Naive B cell (primary cell): ENCODE measurements at regions not wholly inside any gene's neighbourhood (a gene's known extent, or its start where the extent isn't known, plus 50 kb on each side); places are given as distances from the start of the nearest gene placed in this dataset.

Source experiments
- ATAC-seq, 2 donors: fragments of 150-1000 bp; cut with Tn5 transposase; 2 replicates each; pipeline ENCODE4 v1.10.0; 2021; ENCODE audit warnings: low read depth in 2 of 2, mild to moderate bottlenecking in 2 of 2, moderate library complexity in 2 of 2
- DNase-seq: peaks from one replicate; pipeline ENCODE4 v3.0.0; 2022
- H3K27ac Mint-ChIP-seq, 6 donors: one replicate each; pipeline ENCODE4 v1.8.0; 2020 to 2022; ENCODE audit warnings: mild to moderate bottlenecking in 6 of 6, mixed read lengths in 6 of 6, moderate library complexity in 5 of 6, inconsistent platforms in 2 of 6
- H3K27me3 Mint-ChIP-seq, 3 donors: one replicate each; pipeline ENCODE4 v1.8.0; 2021 to 2022; ENCODE audit warnings: mixed read lengths in 3 of 3, mild to moderate bottlenecking in 1 of 3
- H3K36me3 Mint-ChIP-seq, 2 donors: one replicate each; pipeline ENCODE4 v1.8.0; 2020 to 2022; ENCODE audit warnings: mixed read lengths in 2 of 2, inconsistent platforms in 1 of 2, mild to moderate bottlenecking in 1 of 2
- H3K4me1 Mint-ChIP-seq, 3 donors: one replicate each; pipeline ENCODE4 v1.8.0; 2020 to 2022; ENCODE audit warnings: mixed read lengths in 3 of 3, inconsistent platforms in 1 of 3, mild to moderate bottlenecking in 1 of 3, moderate library complexity in 1 of 3
- H3K4me3 Mint-ChIP-seq, 8 donors: one replicate each; pipeline ENCODE4 v1.8.0; 2020 to 2022; ENCODE audit warnings: mild to moderate bottlenecking in 8 of 8, mixed read lengths in 8 of 8, moderate library complexity in 8 of 8, inconsistent platforms in 2 of 8
- H3K9me3 Mint-ChIP-seq, 7 donors: one replicate each; pipeline ENCODE4 v1.8.0; 2020 to 2022; ENCODE audit warnings: mixed read lengths in 7 of 7, mild to moderate bottlenecking in 5 of 7, inconsistent platforms in 2 of 7, moderate library complexity in 1 of 7

DNA sequence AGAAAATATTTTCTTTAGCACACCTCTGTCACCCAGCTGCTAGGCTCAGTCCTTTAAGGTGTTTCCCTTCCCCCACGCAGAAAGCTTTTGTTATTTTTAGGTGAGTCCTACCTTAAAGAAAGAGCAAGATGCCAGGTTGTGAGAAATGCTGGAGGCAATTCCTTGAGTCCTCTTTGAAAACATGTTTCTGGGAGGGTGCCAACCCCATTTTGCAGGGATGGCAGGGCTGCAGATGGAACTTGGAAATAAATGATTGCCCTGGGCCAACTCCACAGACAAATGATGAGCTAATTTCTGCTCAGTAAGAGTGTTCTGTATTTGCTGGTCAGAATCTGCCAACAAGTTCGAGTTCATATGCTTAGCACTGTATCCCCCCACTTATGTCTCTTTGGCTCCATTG lies 119.2 kb upstream of the RAB3GAP2 start:
- Mint-ChIP-seq H3K36me3 (no peaks in the 10 kb centered on the region), H3K4me1 (no peaks in the 10 kb centered on the region), H3K27me3 (peaks cover 20 to 37% (median 27%) of the 10 kb centered on the region in 3 donors), H3K4me3 (no peak overlapping the region), H3K27ac (no peak overlapping the region), H3K9me3 (no peaks in the 10 kb centered on the region)
- DNase-seq (no peak), ATAC-seq (no peak)

DNA sequence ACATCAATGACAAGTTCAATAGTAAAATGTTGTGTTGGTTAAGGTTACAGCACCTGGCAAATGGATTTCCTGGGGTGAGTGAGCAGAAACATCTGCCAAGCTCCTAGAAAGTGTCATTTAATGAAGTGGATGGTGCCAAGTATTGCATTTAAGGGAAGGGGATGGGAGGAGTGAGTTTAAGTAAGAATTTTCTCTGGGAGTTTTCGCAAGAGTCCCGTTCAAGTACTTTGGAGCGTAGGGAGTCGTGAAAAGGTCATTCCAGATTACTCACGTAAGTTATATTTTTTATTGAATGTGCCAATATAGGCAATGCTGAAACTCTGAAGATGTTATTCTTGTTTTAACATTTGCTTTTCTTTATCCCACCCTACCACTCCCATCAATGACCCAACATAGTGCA lies 117.4 kb upstream of the RAB3GAP2 start:
- Mint-ChIP-seq H3K36me3 (peaks cover 0 to 8% of the 10 kb centered on the region in 2 donors), H3K27me3 (peaks cover 20 to 29% (median 23%) of the 10 kb centered on the region in 3 donors), H3K4me3 (no peak overlapping the region), H3K9me3 (peaks cover 0 to 12% (median 8%) of the 10 kb centered on the region in 7 donors), H3K4me1 (no peaks in the 10 kb centered on the region), H3K27ac (no peak overlapping the region)
- DNase-seq, result no peak
- ATAC-seq, result no peak

DNA sequence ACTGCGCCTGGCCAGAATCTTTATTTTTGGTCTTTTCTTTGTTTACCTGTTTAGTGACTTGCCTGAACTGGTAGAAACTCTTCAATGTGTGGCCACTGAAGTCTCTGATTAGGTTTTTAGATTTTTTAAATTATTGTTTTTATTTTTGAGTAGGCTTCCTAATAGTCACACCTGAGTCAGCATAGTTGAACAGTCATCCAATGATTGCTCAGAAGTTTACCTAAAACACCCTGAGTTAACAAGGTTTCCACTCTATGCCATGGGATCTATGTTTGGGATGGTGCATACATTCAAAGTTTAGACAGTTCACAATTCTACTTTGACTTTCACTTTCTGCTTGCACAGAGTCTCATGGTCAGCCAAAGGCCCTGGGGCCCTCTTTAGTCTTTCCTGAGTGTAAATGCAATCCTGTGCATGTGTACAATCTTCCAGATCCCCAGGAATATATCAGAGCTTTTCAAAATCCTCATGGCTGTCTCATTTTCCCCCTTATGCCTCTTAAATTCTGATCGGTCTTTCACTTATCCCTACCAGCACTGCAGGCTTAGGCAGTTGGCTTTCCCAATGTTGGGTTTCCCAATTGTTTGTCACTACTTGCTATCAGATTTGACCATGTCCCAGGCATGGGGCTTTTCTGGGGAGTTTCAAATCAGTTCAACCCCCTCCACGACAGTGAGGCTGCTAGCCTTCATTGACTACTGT lies 114.4 kb upstream of the RAB3GAP2 start:
- peaks cover 14 to 25% (median 23%) of the 10 kb centered on the region in 3 donors for H3K27me3 Mint-ChIP-seq
- no peaks in the 10 kb centered on the region for H3K4me1 Mint-ChIP-seq
- peaks cover 0 to 8% of the 10 kb centered on the region in 2 donors for H3K36me3 Mint-ChIP-seq
- no peak overlapping the region for H3K4me3 Mint-ChIP-seq
- no peak overlapping the region for H3K27ac Mint-ChIP-seq
- ATAC-seq (no peak), DNase-seq (no peak)
- peaks cover 0 to 15% (median 8%) of the 10 kb centered on the region in 7 donors for H3K9me3 Mint-ChIP-seq

DNA sequence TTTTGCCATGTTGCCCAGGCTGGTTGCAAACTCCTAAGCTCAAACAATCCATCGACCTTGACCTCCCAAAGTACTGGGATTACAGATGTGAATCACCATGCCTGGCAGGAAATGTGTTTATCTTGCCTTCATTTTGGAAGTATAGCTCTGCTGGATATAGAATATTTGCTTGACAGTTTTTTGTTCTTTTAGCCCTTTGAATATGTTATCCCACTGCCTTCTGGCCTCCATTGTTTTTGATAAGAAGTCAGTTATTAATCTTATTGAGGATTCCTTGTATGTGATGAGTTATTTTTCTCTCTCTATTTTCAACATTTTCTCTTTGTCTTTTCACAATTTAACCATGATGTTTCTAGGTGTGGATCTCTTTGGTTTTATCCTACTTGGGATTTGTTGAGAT lies 112.9 kb upstream of the RAB3GAP2 start:
- no peaks in the 10 kb centered on the region for H3K4me1 Mint-ChIP-seq
- H3K9me3 Mint-ChIP-seq, result peaks cover 2 to 25% (median 12%) of the 10 kb centered on the region in 7 donors
- no peak for ATAC-seq
- DNase-seq, result no peak
- H3K27me3 Mint-ChIP-seq, result peaks cover 14 to 29% (median 24%) of the 10 kb centered on the region in 3 donors
- H3K27ac Mint-ChIP-seq, result no peak overlapping the region
- no peak overlapping the region for H3K4me3 Mint-ChIP-seq
- H3K36me3 Mint-ChIP-seq, result peaks cover 0 to 8% of the 10 kb centered on the region in 2 donors

DNA sequence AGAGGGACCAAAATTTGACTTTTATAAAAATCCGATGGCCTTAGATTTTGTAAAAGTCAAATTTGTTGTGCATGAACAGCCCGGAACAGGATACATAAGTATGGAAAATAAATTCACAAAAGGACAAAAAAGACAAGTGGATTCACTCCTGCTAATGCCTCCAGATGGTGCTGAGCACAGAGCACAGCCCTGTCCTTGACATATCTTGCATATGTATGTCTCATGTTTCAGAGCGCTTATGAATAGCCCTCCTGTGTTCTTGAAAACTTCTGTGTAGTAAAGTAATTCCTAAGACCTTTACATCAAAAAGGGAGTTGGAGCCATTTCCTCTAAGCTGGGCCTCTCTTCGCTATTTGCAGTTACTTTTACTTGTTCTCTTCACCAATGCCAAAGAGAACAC lies 110.7 kb upstream of the RAB3GAP2 start:
- Mint-ChIP-seq H3K4me1 (no peaks in the 10 kb centered on the region), H3K4me3 (no peak overlapping the region), H3K9me3 (peaks cover 5 to 29% (median 16%) of the 10 kb centered on the region in 7 donors), H3K36me3 (peaks cover 0 to 8% of the 10 kb centered on the region in 2 donors), H3K27me3 (peaks cover 6 to 21% (median 12%) of the 10 kb centered on the region in 3 donors), H3K27ac (no peak overlapping the region)
- DNase-seq (no peak), ATAC-seq (no peak)

DNA sequence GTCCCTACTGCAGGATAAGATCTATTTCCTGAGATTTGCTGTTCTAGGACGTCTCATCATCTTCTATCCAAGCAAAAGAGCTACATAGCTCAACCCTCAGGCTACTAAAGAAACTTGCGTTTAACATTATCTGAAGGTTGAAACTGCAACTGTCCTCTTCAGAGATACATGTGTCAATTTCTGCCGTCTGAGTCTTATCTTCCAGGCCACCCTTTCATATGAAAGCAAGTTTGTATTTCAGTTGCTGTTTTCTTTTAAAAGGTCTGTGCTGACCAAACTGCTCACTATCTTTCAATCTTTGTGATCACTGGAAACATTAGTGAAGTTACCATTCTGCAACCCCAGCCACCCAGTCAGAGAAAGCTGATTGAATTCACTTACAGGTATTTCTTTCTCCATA lies 108.6 kb upstream of the RAB3GAP2 start:
- H3K4me3 Mint-ChIP-seq, result no peak overlapping the region
- peaks cover 7 to 33% (median 15%) of the 10 kb centered on the region in 7 donors for H3K9me3 Mint-ChIP-seq
- no peaks in the 10 kb centered on the region for H3K4me1 Mint-ChIP-seq
- peaks cover 6 to 21% (median 12%) of the 10 kb centered on the region in 3 donors for H3K27me3 Mint-ChIP-seq
- ATAC-seq (no peak), DNase-seq (no peak)
- peaks cover 0 to 8% of the 10 kb centered on the region in 2 donors for H3K36me3 Mint-ChIP-seq
- no peak overlapping the region for H3K27ac Mint-ChIP-seq

DNA sequence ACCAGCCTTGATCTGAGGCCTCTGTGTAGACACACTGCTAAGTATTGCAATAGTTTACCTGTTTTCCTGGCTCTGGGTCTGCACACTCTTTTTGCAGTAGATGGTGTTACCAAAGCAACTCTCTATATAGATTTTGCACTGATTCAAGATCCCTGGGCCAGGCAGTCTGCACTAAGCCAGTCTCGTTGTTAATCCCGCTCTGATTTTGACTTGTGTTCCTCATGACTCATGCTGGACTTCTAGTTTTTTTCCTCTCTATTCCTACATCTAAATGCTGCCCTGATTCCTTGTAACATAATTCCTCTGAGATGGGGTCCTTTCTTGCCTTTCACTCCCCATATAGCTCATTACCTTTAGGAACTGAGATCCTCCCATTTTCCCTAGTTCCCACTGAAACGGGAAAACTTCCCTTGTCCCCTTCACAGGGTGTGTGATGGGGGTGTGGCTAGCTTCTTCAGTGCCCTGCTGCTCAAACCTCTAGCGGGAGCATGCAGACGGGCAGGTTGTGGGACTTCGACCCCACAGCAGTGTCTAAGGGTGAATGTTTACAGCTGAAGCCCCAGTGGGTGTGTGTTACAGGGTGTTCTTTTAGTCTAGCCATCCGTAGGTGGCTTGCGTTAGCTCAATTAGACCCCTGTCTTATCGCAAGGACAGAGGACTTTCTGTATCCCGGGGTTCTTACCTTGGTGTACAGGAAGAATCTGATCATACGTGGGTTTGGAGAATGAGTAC lies 106.5 kb upstream of the RAB3GAP2 start:
- Mint-ChIP-seq H3K36me3 (no peaks in the 10 kb centered on the region), H3K27ac (no peak overlapping the region), H3K27me3 (peaks cover 6 to 21% (median 16%) of the 10 kb centered on the region in 3 donors), H3K9me3 (peaks cover 3 to 24% (median 12%) of the 10 kb centered on the region in 7 donors), H3K4me1 (no peaks in the 10 kb centered on the region), H3K4me3 (no peak overlapping the region)
- ATAC-seq (no peak), DNase-seq (no peak)

DNA sequence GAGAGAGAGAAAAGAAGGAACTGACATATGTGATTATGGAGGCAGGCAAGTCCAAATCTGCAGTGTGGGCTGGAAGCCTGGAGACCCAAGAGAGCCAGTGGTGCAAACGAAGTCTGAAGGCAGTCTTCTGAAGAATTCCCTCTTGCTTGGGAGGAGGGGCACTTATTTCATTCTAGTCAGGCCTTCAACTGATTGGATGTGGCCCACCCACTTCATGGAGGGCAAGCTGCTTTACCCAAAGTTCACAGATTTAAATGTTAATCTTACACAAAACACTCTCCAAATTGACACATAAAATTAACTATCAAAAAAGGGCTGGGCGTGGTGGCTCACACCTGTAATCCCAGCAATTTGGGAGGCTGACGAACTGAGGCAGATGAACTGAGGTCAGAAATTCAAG lies 103.5 kb upstream of the RAB3GAP2 start:
- DNase-seq (no peak), ATAC-seq (no peak)
- Mint-ChIP-seq H3K9me3 (peaks cover 3 to 19% (median 12%) of the 10 kb centered on the region in 7 donors), H3K27ac (no peak overlapping the region), H3K4me3 (no peak overlapping the region), H3K27me3 (peaks cover 13 to 17% (median 14%) of the 10 kb centered on the region in 3 donors), H3K4me1 (no peaks in the 10 kb centered on the region), H3K36me3 (no peaks in the 10 kb centered on the region)

DNA sequence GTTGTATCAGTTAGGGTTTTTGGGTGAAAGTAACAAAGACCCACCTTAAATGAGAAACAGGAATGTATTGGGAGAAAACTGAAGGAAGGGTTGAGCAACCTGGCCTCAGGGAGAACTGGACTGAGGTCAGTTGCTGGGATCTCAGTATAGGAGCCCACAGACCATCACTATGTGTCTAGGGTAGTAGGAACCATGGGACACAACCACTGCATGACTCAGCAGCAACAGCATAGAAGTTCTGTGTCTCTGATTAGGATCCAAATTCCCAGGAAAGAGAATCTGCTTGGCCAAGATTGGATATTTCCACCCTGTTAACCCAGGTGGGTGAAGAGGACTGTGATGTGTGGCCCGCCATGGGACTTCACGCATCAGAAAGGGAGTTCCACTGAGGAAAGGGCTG lies 102.2 kb upstream of the RAB3GAP2 start:
- H3K4me1 Mint-ChIP-seq, result no peaks in the 10 kb centered on the region
- peaks cover 10 to 18% (median 14%) of the 10 kb centered on the region in 3 donors for H3K27me3 Mint-ChIP-seq
- no peak for DNase-seq
- no peak overlapping the region for H3K27ac Mint-ChIP-seq
- no peak overlapping the region for H3K4me3 Mint-ChIP-seq
- no peaks in the 10 kb centered on the region for H3K36me3 Mint-ChIP-seq
- ATAC-seq, result no peak
- H3K9me3 Mint-ChIP-seq, result peaks cover 0 to 11% (median 4%) of the 10 kb centered on the region in 7 donors

DNA sequence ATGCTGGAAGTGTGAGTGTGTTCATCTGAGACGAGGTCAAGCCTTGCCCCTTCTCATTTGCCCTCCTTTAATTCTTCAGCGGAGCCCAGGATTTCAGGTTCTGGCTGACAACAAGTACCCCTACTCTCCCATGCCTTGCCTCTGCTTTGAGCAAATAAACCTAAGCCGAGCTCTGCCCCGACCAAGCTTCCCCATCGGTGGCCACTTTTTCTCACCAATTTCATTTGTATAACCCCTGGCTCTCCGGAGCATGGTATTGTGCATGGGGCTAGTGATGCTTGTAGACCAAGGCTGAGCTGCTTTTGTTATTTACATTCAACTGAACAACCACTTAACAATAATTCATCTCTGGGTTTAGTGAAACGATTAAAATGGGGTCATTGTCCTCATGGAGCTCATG lies 100.2 kb upstream of the RAB3GAP2 start:
- Mint-ChIP-seq H3K9me3 (peaks cover 0 to 13% (median 4%) of the 10 kb centered on the region in 7 donors), H3K4me3 (no peak overlapping the region), H3K36me3 (no peaks in the 10 kb centered on the region), H3K27ac (no peak overlapping the region), H3K27me3 (peaks cover 10 to 15% (median 14%) of the 10 kb centered on the region in 3 donors), H3K4me1 (no peaks in the 10 kb centered on the region)
- DNase-seq, result no peak
- ATAC-seq, result no peak

DNA sequence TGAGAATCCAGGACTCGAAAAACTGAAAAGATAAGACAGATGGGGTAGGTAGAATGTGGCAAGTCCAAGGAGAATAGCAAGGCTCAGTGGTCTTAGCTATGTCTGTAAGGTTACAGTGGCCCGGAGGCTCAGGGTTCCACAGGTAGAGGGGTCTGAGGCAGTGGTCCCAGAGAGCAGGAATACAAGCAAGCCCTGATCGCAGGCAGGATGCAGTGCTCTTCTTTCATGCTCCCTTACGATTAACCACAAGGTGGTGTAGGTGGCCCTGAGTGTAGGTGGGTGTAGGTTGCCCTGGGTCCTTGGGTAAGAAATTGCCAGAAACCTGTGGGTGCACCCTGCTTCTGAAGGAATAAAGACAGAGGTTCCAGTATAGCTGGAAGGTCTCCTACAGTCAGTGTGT lies 99.1 kb upstream of the RAB3GAP2 start:
- ATAC-seq, result no peak
- peaks cover 0 to 20% (median 11%) of the 10 kb centered on the region in 7 donors for H3K9me3 Mint-ChIP-seq
- DNase-seq, result no peak
- H3K27ac Mint-ChIP-seq, result no peak overlapping the region
- H3K4me1 Mint-ChIP-seq, result no peaks in the 10 kb centered on the region
- peaks cover 11 to 15% (median 15%) of the 10 kb centered on the region in 3 donors for H3K27me3 Mint-ChIP-seq
- H3K4me3 Mint-ChIP-seq, result no peak overlapping the region
- H3K36me3 Mint-ChIP-seq, result peaks cover 0 to under 1% of the 10 kb centered on the region in 2 donors

DNA sequence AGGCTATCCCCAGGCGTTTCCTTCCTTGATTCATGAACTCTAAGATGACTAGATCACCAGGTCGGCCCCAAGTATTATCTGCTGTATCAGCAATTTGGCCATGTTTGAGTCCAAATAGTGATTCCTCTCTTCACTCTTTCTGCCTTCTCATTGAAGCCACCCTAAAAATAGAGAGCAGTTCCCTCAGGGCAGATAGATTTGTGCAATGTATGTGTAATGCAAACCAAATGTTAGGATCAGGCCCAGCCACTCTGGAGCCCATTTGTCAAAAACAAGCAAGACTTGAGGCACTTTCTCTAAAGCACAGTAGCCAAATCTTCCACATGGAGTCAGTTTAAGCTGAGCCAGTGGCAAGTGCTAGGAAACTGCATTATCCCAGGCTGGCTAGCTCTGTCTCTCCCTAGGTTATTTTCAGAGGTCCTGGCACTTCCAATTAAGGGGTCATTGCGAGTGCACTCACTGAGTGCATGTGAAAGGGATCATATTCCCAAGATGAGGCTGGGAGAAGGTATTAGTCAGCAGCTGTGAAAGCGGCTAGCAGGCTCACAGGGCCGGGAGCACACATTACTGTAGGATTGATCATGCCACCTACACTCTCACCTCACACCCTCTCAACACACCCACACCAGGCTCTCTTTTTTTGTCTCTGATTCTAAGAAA lies 97.9 kb upstream of the RAB3GAP2 start:
- H3K27me3 Mint-ChIP-seq, result peaks cover 14 to 26% (median 23%) of the 10 kb centered on the region in 3 donors
- DNase-seq (no peak), ATAC-seq (no peak)
- no peak overlapping the region for H3K4me3 Mint-ChIP-seq
- peaks cover 4 to 25% (median 10%) of the 10 kb centered on the region in 7 donors for H3K9me3 Mint-ChIP-seq
- no peaks in the 10 kb centered on the region for H3K4me1 Mint-ChIP-seq
- peaks cover 0 to 8% of the 10 kb centered on the region in 2 donors for H3K36me3 Mint-ChIP-seq
- no peak overlapping the region for H3K27ac Mint-ChIP-seq

DNA sequence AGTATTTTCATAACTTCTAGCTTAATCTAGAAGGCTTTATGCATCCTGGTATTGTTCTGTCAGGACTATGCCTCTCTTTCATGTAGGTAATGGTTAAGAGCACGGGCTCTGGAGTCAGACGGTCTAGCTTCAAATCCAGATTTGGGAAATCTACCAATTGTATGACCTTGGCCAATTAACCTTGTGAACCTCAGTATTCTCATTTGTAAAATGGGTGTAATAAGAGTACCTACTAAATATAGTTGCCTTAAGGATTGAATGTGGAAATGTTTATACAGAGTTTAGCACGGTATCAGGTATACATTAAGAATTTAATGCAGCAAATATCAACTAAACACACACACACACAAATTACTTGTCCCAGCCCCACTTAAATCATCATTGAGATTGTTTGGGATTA lies 97.3 kb upstream of the RAB3GAP2 start:
- DNase-seq (no peak), ATAC-seq (no peak)
- peaks cover 5 to 25% (median 10%) of the 10 kb centered on the region in 7 donors for H3K9me3 Mint-ChIP-seq
- no peak overlapping the region for H3K4me3 Mint-ChIP-seq
- no peak overlapping the region for H3K27ac Mint-ChIP-seq
- H3K27me3 Mint-ChIP-seq, result peaks cover 19 to 33% (median 23%) of the 10 kb centered on the region in 3 donors
- H3K36me3 Mint-ChIP-seq, result peaks cover 0 to 8% of the 10 kb centered on the region in 2 donors
- no peaks in the 10 kb centered on the region for H3K4me1 Mint-ChIP-seq
